Natural killer cell treated with Interleukin-12 subunit alpha and Interleukin-12 subunit beta and Interleukin-15 and Interleukin-18, amount 100 ng/mL, for 72 hours (primary cell): ENCODE measurements at regions not wholly inside any gene's neighbourhood (a gene's known extent, or its start where the extent isn't known, plus 50 kb on each side); places are given as distances from the start of the nearest gene placed in this dataset.

ENCODE experiments used
- ATAC-seq, 2 donors: fragments of 150-1000 bp; cut with Tn5 transposase in 1 of 2; sonication (Bioruptor Pico), chemical (Tn5 transposase) in 1 of 2; 2 replicates each; pipeline ENCODE4 v1.10.0; 2021
- DNase-seq: peaks from one replicate; pipeline ENCODE4 v3.0.0; 2022; ENCODE audit warnings: low spot score
- H3K27ac Mint-ChIP-seq, 2 donors: 1 replicate in 1 of 2; 2 replicates in 1 of 2; pipeline ENCODE4 v1.8.0; 2022; ENCODE audit warnings: mixed read lengths in 2 of 2, mild to moderate bottlenecking in 1 of 2, moderate library complexity in 1 of 2
- H3K27me3 Mint-ChIP-seq, 2 donors: 1 replicate in 1 of 2; 2 replicates in 1 of 2; pipeline ENCODE4 v1.8.0; 2022; ENCODE audit warnings: mixed read lengths in 2 of 2
- H3K36me3 Mint-ChIP-seq: one replicate; pipeline ENCODE4 v1.8.0; 2022; ENCODE audit warnings: mixed read lengths
- H3K4me1 Mint-ChIP-seq, 2 donors: 1 replicate in 1 of 2; 2 replicates in 1 of 2; pipeline ENCODE4 v1.8.0; 2022; ENCODE audit warnings: low read depth in 2 of 2, mixed read lengths in 2 of 2, mild to moderate bottlenecking in 1 of 2
- H3K4me3 Mint-ChIP-seq: one replicate; pipeline ENCODE4 v1.8.0; 2022; ENCODE audit warnings: mixed read lengths
- H3K9me3 Mint-ChIP-seq: 2 replicates; pipeline ENCODE4 v1.8.0; 2022; ENCODE audit warnings: mixed read lengths

DNA sequence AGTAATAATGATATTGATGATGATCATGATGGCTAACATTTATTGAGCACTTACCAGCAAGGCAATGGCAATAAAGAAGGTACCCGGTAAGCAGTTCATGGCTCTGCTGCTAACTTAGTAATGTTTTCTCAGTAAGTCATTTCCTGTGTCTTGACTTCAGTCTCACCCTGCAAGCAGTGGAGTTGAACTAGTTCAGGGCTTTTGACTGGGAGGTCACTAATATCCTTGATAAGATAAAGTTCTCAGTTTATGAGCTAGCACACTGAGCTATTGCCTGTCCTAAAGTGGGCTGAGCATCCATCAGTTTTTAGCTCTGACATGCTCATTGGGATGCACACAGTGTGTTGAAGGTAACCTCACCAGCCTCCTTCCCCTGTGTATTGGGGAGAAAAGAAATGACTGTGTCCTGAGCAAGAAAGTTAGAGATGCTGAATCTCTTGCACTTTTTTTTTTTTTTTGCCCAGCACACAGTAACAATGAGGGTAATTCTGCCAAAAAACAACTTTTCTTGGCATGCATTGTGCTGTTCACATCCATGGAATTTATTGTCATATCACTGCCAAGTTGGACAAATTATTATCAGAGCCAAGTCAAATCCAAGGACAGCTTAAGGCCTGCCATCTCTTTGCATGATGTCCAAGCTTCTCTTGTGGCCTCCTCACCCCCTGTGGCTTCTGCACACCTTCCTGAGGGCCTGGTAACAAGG, 55.5 kb upstream of the GADD45A start:
- Mint-ChIP-seq H3K9me3 (no peaks in the 10 kb centered on the region), H3K36me3 (no peaks in the 10 kb centered on the region), H3K27me3 (peaks cover 6 to 7% of the 10 kb centered on the region in 2 donors), H3K27ac (no peak overlapping the region), H3K4me1 (peaks cover 0 to under 1% of the 10 kb centered on the region in 2 donors), H3K4me3 (no peak overlapping the region)
- ATAC-seq: no peak
- no peak for DNase-seq

DNA sequence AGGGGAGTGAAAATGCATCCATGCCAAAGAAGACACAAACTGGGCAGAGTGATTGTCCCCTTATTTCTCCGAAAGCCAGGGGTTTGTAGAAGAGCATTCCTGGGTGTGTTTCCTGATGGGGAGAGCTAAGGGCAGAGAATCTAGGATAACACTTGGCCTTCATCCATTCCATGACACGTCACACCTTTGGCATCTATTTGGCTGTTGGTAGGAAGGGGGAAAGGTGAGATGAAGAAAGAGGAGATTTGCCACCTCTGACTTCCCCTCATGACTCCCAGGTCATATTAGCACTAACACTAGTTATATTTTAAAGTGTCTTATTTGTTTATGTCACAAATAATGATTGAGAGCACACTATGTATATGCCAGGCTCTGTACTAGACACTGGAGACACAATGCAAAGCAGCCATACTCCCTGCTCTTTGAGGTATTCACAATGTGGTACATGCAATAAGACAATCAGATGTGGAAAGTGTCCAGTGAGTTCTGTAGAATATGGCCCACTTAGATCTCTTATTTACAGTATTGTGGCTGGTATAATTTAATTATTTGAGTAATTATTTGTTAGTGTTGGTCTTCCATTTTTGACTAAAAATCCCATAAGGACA, 54.5 kb upstream of the GADD45A start:
- H3K27ac Mint-ChIP-seq: peak overlapping the region in 1 of 2 donors; percentile 21
- H3K27me3 Mint-ChIP-seq: peaks cover 6 to 7% of the 10 kb centered on the region in 2 donors
- peaks cover 8 to 11% of the 10 kb centered on the region in 2 donors for H3K4me1 Mint-ChIP-seq
- ATAC-seq (no peak), DNase-seq (no peak)
- H3K36me3 Mint-ChIP-seq: no peaks in the 10 kb centered on the region
- no peaks in the 10 kb centered on the region for H3K9me3 Mint-ChIP-seq
- H3K4me3 Mint-ChIP-seq: no peak overlapping the region

DNA sequence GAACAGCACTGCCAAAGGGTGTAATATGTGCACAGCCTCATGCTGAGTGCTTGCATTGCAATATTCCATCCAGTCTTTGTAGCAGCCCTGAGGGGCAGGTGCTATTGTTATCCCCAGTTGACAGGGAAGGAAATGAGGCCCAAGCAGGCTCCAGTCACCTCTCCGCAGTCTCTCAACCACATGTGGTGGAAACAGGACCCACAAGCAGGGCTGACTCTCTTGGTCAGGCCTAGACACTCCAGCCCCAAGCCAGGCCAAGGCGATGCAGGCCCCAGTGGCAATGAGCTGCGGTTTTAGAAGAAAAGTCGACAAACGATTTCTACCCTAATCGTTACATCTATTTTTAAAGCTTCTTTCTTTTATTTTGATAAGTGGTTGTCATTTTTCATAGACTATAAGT, 52.6 kb upstream of the GADD45A start:
- ATAC-seq: peak; percentile 45 to 71
- H3K9me3 Mint-ChIP-seq: no peaks in the 10 kb centered on the region
- H3K4me1 Mint-ChIP-seq: peaks cover 11 to 15% of the 10 kb centered on the region in 2 donors
- H3K27ac Mint-ChIP-seq: no peak overlapping the region
- H3K36me3 Mint-ChIP-seq: no peaks in the 10 kb centered on the region
- no peak for DNase-seq
- no peak overlapping the region for H3K4me3 Mint-ChIP-seq
- H3K27me3 Mint-ChIP-seq: peaks cover 6 to 7% of the 10 kb centered on the region in 2 donors

DNA sequence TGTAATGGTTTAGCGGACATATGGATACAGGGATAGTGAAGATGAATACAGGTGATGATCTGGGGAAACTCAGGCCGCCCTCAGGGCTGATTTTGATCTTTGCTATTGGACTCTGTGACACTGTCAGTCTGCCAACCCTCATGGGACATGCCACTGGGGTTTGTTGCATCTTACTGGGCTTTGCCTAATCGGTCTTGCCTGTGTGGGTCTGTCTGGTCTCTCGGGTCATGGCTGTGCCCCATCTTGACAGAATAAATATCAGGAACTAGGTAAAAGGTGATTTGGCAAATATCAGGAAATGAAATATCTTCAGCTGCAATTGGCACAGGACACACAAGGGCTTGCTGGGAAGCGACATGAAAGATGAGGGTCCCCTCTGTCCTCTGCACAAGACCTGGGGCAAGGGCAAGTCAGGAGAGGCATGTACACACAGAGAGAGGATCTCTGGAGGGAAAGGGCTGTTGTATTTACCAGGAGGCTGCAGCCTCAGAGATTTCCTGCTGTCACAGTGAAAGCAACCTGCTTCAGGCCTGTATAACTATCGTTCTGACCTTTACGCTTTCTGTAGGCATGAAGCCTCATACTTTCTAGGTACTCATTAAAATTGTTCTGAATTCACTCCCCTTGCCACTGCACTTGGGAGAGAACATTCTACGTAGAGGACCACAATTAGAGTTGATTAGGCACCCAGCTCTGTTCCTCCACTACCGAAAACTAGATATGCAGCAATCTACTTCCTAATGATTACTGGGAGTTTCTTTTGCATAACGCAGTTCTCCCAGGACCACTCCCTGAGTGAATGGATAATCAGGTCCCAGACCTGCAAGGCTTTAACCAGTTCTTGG, 52.0 kb upstream of the GADD45A start:
- no peak overlapping the region for H3K27ac Mint-ChIP-seq
- DNase-seq (no peak), ATAC-seq (no peak)
- no peaks in the 10 kb centered on the region for H3K36me3 Mint-ChIP-seq
- no peaks in the 10 kb centered on the region for H3K9me3 Mint-ChIP-seq
- peaks cover 6 to 7% of the 10 kb centered on the region in 2 donors for H3K27me3 Mint-ChIP-seq
- H3K4me3 Mint-ChIP-seq: no peak overlapping the region
- H3K4me1 Mint-ChIP-seq: peaks cover 11 to 15% of the 10 kb centered on the region in 2 donors

DNA sequence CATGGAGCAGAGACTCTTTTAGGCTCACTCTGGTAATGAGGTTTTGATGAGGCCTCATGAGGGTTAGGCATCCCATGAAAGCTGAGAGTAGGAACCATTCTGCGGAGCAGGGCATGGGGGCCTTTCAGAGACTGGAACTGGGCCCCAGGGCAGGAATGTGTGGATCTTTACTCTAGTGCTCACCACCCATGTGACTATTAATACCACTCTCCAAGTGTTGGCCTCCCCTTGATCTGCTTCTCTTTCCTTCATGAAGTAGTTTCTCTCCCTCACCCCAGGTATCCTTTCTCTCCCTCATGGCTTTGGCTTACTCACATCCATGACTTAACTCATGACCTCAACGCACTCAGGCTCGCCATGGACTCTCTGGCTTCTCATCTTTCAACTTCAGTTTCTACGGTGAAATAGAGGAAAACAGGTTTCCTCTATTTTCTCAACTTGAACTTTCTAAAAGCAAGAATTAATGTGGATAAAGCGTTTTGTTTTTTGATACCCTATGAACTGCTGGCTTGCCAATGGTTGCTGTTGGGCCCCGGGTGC, 50.5 kb upstream of the GADD45A start:
- H3K27ac Mint-ChIP-seq: no peak overlapping the region
- no peak for ATAC-seq
- peaks cover 11 to 15% of the 10 kb centered on the region in 2 donors for H3K4me1 Mint-ChIP-seq
- no peak for DNase-seq
- H3K4me3 Mint-ChIP-seq: no peak overlapping the region
- H3K36me3 Mint-ChIP-seq: no peaks in the 10 kb centered on the region
- no peaks in the 10 kb centered on the region for H3K27me3 Mint-ChIP-seq
- H3K9me3 Mint-ChIP-seq: no peaks in the 10 kb centered on the region

DNA sequence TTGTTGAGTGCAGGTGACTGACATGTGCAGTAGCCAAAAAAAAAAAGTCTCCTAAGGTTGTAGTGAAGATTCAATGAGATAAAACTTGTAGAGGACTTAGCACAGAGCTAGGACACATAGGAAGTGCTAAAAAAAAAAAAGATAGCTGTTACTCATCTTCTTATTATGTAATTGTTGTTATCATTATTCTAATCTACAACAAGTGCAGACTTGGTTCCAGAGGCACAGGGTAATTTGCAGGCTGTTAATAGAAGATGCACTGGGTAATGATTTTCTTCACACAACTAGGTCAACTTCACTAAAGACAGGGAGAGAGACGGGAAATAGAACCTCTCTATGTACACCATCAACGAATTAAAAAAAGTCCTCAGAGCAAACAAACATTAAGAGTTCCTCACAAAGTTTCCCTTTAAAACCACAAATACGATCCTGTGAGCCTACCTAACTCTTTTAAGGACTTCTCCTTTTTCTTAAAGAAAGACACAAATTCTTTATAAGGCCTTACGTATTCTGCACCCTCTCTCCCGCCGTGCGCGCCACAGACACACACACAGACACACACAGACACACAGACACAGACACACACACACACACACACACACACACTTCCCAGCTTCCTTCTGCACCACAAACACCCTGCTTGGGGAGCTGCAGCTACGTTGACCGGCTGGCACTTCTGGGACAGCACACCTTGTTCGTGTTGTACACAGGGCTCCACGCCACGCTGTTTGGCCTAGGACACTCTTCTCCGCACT, 49.8 kb upstream of the GADD45A start:
- Mint-ChIP-seq H3K27me3 (no peaks in the 10 kb centered on the region), H3K27ac (no peak overlapping the region), H3K4me1 (peaks cover 11 to 15% of the 10 kb centered on the region in 2 donors), H3K4me3 (no peak overlapping the region), H3K36me3 (no peaks in the 10 kb centered on the region), H3K9me3 (no peaks in the 10 kb centered on the region)
- ATAC-seq (no peak), DNase-seq (no peak)
